HG03139 (cell line): ENCODE measurements at regions not wholly inside any gene's neighbourhood (a gene's known extent, or its start where the extent isn't known, plus 50 kb on each side); places are given as distances from the start of the nearest gene placed in this dataset.
"Not testable (repeated sequence)": the region's sequence is repeated elsewhere in the genome, so short reads cannot be mapped to it uniquely, and the experiment has no call there.

Experiments used
- ATAC-seq: cut with Tn5 transposase; IDR thresholded peaks from one replicate; pipeline ENCODE4 v1.9.1; 2021; ENCODE audit not compliant: unreplicated experiment

GRCh38 chr11:41675205-41675604 is 215.8 kb upstream of the LRRC4C start:
- no peak for ATAC-seq

DNA sequence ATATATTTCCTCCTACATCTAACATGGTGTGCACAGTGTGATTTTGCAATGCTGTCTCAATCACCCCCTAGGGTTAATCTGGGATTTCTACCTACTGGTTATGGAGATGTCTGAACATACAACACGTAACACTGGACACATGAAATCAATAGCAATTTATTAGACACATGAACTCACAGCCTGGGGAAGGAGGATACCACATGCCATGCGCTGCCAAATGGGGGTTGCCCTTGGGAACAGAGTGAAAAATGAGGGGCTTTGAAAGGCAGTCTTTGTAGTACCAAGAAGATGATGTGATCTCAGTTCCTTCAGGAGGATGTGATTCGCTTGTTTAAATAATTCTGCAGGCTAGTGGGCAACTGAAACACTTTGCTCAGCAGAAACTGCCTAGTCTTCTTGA is 253.6 kb upstream of the LRRC4C start:
- ATAC-seq = no peak

- ATAC-seq = no peak
Measured at GRCh38 chr11:41714101-41714500, 254.6 kb upstream of the LRRC4C start.

- ATAC-seq = no peak
Measured at GRCh38 chr11:41716862-41717261, 257.4 kb upstream of the LRRC4C start.

- no peak for ATAC-seq
Measured at GRCh38 chr11:41720761-41721160, 261.3 kb upstream of the LRRC4C start.

GRCh38 chr11:41728161-41728560 is 268.7 kb upstream of the LRRC4C start:
- not testable (repeated sequence) for ATAC-seq

GRCh38 chr11:41775296-41775695 is 315.8 kb upstream of the LRRC4C start:
- no peak for ATAC-seq

DNA sequence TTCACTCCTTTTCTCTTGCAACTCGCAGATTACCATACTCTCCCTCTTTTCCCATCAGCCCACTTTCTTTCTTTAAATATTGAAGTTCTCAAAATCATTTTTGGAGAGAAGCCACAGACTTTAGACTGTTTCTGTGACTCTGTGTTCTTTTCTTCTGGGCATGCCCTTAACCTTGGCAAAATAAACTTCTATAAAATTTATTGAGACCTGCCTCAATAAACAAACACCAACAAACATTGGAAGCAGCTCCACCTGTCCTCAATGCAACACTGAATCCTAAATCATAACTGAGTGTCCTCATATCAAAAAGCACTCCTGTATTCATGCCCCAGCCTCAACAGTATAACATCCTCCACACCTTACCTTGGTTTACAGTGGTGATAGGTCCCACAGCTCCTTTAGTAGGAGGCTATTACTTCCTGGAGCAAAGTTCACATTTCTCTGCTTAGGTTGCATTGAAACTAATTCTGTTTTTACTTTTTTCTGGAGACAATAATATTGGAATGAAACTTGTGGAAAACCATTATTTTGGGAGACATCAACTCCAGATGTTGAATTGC is 320.0 kb upstream of the LRRC4C start:
- no peak for ATAC-seq

DNA sequence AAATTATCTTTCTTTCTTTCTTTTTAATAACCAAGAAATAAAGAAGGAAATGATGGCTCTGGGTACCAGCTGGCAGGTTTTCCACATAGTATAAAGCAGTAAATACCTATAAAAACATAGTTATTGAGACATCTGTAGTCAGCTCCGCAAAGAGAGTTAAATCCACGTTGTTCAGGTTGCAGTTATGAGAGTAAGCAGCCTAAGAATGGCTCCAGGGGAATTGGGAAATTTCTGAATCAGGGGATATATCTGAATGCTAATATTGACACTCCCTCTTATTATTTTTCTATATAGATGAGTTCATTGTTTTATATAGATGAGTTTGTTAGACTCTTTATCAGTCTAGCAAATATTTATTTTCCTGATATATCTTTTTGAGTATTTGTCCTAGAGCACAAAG is 322.0 kb upstream of the LRRC4C start:
- no peak for ATAC-seq

DNA sequence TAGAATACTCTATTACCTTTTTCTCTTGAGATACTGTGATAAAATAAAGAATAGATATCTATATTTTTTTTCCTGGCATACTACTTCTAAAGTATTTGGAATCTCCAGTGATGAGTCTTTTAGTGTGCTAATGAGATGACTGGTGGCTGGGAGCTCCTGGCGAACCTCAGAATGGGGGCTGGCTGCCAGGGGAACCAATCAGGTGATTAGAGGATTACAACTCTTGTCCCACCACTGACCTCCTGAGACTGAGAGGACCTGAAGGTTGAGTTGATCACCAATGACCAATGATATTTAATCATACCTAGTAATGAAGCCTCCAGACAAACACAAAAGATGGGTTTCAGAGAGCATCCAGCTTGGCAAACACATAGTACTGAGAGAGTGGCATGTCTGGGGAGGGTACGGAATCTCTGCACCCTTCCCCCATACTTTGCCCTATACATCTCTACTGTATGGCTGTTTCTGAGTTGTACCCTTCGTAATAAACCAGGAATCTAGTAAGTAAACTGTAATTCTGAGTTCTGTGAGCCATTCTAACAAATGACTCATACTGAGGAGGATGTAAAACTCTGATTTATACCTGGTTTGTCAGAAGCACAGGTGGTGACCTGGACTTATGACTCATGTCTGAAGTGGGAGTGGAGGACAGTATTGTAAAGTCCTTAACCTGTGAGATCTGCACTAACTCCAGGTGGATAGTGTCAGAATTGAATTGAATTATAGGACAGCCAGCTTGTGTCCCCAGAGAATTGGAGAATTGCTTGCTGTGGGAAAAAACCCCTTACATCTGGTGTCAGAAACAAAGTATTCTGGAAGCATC is 325.3 kb upstream of the LRRC4C start:
- no peak for ATAC-seq

- ATAC-seq = no peak
Measured at GRCh38 chr11:41786087-41786486, 326.6 kb upstream of the LRRC4C start.

DNA sequence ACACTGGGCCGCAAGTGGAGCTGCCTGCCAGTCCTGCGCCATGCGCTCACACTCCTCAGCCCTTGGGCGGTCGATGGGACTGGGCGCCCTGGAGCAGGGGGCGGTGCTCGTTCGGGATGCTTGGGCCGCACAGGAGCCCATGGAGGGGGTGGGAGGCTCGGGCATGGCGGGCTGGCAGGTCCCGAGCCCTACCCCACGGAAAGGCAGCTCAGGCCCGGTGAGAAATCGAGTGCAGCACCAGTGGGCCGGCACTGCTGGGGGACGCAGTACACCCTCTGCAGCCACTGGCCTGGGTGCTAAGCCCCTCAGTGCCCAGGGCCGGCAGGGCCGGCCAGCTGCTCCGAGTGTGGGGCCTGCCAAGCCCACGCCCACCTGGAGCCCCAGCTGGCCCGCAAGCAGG is 328.7 kb upstream of the LRRC4C start:
- no peak for ATAC-seq

GRCh38 chr11:41789376-41789775 is 329.9 kb upstream of the LRRC4C start:
- no peak for ATAC-seq

DNA sequence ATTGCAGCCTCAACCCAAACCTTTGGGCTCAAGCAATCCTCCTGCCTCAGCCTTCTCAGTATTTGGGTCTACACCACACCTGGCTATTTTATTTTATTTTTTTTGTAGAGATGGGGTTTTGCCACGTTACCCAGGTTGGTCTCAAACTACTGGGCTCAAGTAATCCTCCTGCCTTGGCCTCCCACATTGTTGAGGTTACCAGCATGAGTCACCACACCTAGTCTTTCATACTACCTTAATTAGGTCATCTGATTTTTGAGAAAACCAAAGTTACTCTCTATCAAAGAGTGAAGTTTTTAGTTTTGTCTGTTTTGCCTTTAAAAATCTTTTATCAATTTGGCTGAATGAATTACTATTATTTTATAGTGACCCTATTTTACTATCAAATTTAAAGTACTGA is 335.6 kb upstream of the LRRC4C start:
- no peak for ATAC-seq

DNA sequence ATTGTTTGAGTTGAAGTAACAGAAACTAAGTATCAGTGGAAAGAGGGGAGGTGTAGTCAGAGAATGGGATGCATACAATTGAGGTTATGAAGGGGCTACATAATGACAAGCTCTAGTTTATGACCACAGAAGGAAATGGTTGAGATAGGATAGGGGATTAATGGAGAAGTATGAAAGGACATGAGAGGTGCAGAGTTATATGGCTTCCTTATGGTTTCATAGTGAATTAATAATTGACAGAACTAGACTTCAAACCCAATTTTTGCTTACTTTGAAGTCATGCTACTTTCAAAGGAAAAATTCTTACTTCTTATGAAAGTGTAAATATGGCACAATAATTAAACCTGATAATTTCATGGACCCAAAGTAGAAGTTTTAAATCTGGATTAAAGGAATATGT is 340.3 kb upstream of the LRRC4C start:
- ATAC-seq = no peak

DNA sequence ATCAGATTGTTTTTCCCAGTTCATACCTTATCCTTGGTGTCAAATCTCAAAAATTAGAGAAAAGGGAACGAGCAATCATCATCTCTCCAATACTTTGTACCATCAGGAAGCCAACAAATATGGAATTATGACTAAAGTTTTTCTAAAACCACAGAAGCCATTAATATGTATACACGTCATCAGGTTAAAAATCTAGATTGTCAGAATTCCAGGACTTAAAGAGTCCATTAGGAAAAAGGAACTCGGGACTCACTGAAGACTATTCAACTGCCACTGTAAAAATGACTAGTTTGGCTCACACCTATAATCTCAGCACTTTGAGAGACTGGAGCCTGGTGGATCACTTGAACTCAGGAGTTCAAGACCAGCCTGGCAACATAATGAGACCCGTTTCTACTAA is 344.4 kb upstream of the LRRC4C start:
- no peak for ATAC-seq

GRCh38 chr11:41816396-41816795 is 356.9 kb upstream of the LRRC4C start:
- ATAC-seq = no peak

GRCh38 chr11:41824287-41824686 is 364.8 kb upstream of the LRRC4C start:
- ATAC-seq = not testable (repeated sequence)

DNA sequence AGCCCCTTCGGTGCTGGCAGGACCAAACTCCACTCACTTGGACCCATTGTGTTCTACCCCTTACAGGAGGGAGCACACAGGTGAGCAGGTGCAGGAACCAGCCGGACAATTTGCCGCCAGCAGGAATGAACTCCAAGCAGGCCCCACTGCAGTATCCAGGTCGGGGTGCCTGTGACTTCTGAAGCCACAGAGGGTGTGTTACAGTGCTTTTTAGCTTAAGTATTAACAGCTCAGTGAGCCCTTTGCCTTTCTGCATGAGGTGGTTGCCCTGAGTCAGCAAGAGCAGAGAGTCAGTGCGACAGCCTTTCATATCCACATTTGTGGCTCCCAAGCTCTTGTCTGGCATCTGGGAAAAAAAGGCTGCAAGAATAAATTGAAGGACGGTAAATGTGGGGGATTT is 366.6 kb upstream of the LRRC4C start:
- ATAC-seq = no peak

GRCh38 chr11:41836431-41836830 is 377.0 kb upstream of the LRRC4C start:
- ATAC-seq = no peak

- ATAC-seq = no peak
Measured at GRCh38 chr11:41842673-41843072, 383.2 kb upstream of the LRRC4C start.

DNA sequence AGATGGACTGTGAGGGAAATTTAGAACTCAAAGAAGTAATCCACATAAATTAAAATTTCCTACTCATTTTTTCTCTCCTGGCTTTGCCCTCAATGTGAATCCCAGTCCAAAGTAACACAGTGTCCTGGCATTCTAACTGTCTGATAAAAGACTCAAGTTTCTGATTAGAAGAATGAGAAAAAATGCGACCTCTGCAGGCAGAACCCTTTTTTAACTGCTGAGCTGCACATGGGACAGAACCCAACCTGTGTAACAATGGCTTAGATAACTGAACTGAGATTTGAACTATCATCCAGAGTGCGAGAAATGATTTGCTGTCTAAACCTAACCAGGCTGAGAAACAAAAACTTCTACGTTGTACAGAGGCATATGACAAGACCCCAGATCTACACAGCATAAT is 385.6 kb upstream of the LRRC4C start:
- no peak for ATAC-seq

DNA sequence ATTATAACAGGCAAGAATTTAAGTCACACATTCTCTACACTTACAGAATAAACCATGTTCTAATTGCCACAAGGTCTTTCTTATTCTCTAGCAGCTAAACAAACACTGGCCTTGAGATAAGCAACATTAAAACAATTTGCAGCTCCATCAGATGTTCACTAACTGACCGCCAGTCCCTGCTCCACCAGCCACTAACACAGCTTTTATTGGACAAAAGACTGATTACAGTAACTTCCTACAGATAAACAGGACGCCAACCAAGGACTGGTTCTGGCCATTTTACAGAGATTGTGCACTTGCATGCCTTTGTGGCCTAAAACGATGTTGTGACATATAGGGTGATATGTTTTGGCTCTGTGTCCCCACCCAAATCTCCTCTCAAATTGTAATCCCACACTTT is 388.9 kb upstream of the LRRC4C start:
- no peak for ATAC-seq
